ENCODE measurements at regions not wholly inside any gene's neighbourhood (a gene's known extent, or its start where the extent isn't known, plus 50 kb on each side); places are given as distances from the start of the nearest gene placed in this dataset.

DNA sequence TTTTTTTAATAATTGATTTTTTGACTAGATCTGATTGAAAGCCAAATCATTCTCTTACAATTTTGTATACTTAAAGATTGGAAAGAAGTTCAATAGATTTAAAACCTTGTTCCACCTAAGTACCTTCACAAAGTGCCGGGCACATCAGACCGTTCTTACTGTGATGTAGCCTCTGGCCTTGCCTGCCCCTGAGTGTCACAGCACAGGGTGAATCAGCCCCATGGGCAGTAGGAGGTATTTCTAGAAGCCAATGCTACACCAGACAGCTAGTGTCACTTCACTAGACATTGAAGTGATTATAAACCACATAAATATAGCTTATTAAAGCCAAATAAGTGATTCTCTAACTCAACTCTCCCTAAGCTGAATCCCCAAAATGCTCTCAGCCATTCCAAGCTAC, 131.3 kb downstream of the LACC1 start:
- H3K4me3 ChIP-seq (ENCODE audit: extremely low read depth in 1 of 4, insufficient read depth in 2 of 4, low read depth in 3 of 4, low read length in 4 of 4) = no peak overlapping the region
- H3K18ac ChIP-seq (ENCODE audit: extremely low read depth, low read length) = no peak overlapping the region
- no peak overlapping the region for H3K27ac ChIP-seq (ENCODE audit: low read depth, low read length)
- no peak for FAIRE-seq
- no peaks in the 10 kb centered on the region for H3K79me2 ChIP-seq (ENCODE audit: control insufficient read depth in 1 of 2, insufficient read depth in 2 of 2, low read length in 2 of 2)
- no peaks in the 10 kb centered on the region for H3K9me3 ChIP-seq (ENCODE audit: insufficient read depth in 2 of 2, low read depth in 1 of 2, low read length in 1 of 2)
- H2BK20ac ChIP-seq (ENCODE audit: low read length) = no peak overlapping the region
- H3K36me3 ChIP-seq (ENCODE audit: control insufficient read depth in 2 of 4, insufficient read depth in 4 of 4, low read length in 3 of 4) = no peaks in the 10 kb centered on the region
- ChIA-PET POLR2A (ENCODE audit: partially characterized antibody) (no interaction called here), CTCF (ENCODE audit: partially characterized antibody) (interaction anchor here (0.9 to 1.3 kb wide), 3 partner anchors 12 to 29 kb away, joined by 3 to 5 read pairs (median 5); no protein-coding TSS in a partner anchor)
- no peak overlapping the region for H2AK5ac ChIP-seq (ENCODE audit: low read depth, low read length)
- H4K20me1 ChIP-seq (replicated peaks in 1 of 2; ENCODE audit: control insufficient read depth in 1 of 2, insufficient read depth in 2 of 2, low read length in 2 of 2) = no peaks in the 10 kb centered on the region
- no peak overlapping the region for H4K91ac ChIP-seq (replicated peaks; ENCODE audit: insufficient read length, low read length)
- no peaks in the 10 kb centered on the region for H3K4me1 ChIP-seq (replicated peaks in 1 of 4; ENCODE audit: control insufficient read depth in 3 of 4, insufficient read depth in 4 of 4, low read length in 3 of 4)
- H3K23me2 ChIP-seq (ENCODE audit: low read depth, low read length) = no peaks in the 10 kb centered on the region; the same call in 1 of the 2 replicates
- no peak overlapping the region for H3K56ac ChIP-seq (replicated peaks; ENCODE audit: insufficient read length, low read depth, low read length)
- no peak overlapping the region for H3K4ac ChIP-seq (replicated peaks; ENCODE audit: insufficient read length, low read depth, low read length)
- H3K79me1 ChIP-seq (ENCODE audit: low read depth, low read length) = no peaks in the 10 kb centered on the region
- no peak overlapping the region for H3K9ac ChIP-seq (replicated peaks in 1 of 4; ENCODE audit: extremely low read depth in 1 of 4, low read depth in 3 of 4, low read length in 3 of 4)
- no peak overlapping the region for H2BK15ac ChIP-seq (ENCODE audit: low read length)
- no peak overlapping the region for H3K23ac ChIP-seq (ENCODE audit: insufficient read length)
- H4K8ac ChIP-seq (ENCODE audit: extremely low read depth, insufficient read depth, low read length) = no peak overlapping the region
- DNase-seq (ENCODE audit: low read depth in 1 of 2, low spot score in 2 of 2) = no peak
- no peak overlapping the region for H2BK5ac ChIP-seq (ENCODE audit: low read depth, low read length)
- 87% methylated on average over 2 of the region's 2 CpGs; no CpG with 5 or more reads in 1 of the 2 experiments for WGBS, 2 experiments (ENCODE audit: extremely low coverage in 1 of 2, insufficient coverage in 1 of 2, insufficient read length in 1 of 2, insufficient replicate concordance in 2 of 2, low coverage in 1 of 2, low lambda C conversion rate in 2 of 2, missing lambda C conversion rate in 1 of 2)
- no peak overlapping the region for H2BK120ac ChIP-seq (replicated peaks; ENCODE audit: low read depth, low read length)
- no peaks in the 10 kb centered on the region for H3K27me3 ChIP-seq (replicated peaks in 1 of 4; ENCODE audit: control insufficient read depth in 3 of 4, extremely low read depth in 1 of 4, insufficient read depth in 3 of 4, low read length in 3 of 4)
- H3K4me2 ChIP-seq (ENCODE audit: insufficient read depth in 1 of 2, low read depth in 2 of 2, low read length in 2 of 2) = no peak overlapping the region
- no peak overlapping the region for H3K14ac ChIP-seq (ENCODE audit: insufficient read length)
- H2BK12ac ChIP-seq (ENCODE audit: low read depth, low read length) = no peak overlapping the region
- no peak overlapping the region for H4K5ac ChIP-seq (ENCODE audit: insufficient read length, low read depth, low read length)
- no peak overlapping the region for H2AFZ ChIP-seq (ENCODE audit: low read length)
- TF ChIP-seq SAP30 (IDR thresholded peaks at IDR 0.05; ENCODE audit: insufficient read depth, insufficient replicate concordance, low read length) = no peak
- TF ChIP-seq SP2 (IDR thresholded peaks at IDR 0.05; ENCODE audit: low read length) = no peak
- no peak for TF ChIP-seq SIX5 (IDR thresholded peaks at IDR 0.05; ENCODE audit: low read depth, low read length)
- TF ChIP-seq BRCA1 (IDR thresholded peaks at IDR 0.05; ENCODE audit: low read depth, low read length) = no peak
- no peak for TF ChIP-seq CHD2 (IDR thresholded peaks at IDR 0.05; ENCODE audit: low read length)
- TF ChIP-seq GABPA (IDR thresholded peaks at IDR 0.05; ENCODE audit: borderline replicate concordance, insufficient read depth, low read length) = no peak
